HFFc6 (cell line): ENCODE measurements at regions not wholly inside any gene's neighbourhood (a gene's known extent, or its start where the extent isn't known, plus 50 kb on each side); places are given as distances from the start of the nearest gene placed in this dataset.
"Not testable (repeated sequence)": the region's sequence is repeated elsewhere in the genome, so short reads cannot be mapped to it uniquely, and the experiment has no call there.

ENCODE experiments used
- DNase-seq: peaks from one replicate; pipeline ENCODE4 v3.0.0-alpha.2; 2018
- H3K27ac Mint-ChIP-seq: 2 replicates; pipeline ENCODE4 v1.8.0; 2020; ENCODE audit warnings: mild to moderate bottlenecking, mixed read lengths
- H3K27me3 Mint-ChIP-seq: 2 replicates; pipeline ENCODE4 v1.8.0; 2021; ENCODE audit warnings: mild to moderate bottlenecking, moderate library complexity, mixed read lengths; ENCODE audit not compliant: insufficient read depth
- H3K36me3 Mint-ChIP-seq: 2 replicates; pipeline ENCODE4 v1.8.0; 2021; ENCODE audit warnings: low read depth, mixed read lengths
- H3K4me1 Mint-ChIP-seq: 2 replicates; pipeline ENCODE4 v1.8.0; 2020; ENCODE audit warnings: low read depth, mixed read lengths
- H3K4me3 Mint-ChIP-seq: 2 replicates; pipeline ENCODE4 v1.8.0; 2020; ENCODE audit warnings: mild to moderate bottlenecking, moderate library complexity, mixed read lengths
- H3K9me3 Mint-ChIP-seq: 2 replicates; pipeline ENCODE4 v1.8.0; 2020; ENCODE audit warnings: mild to moderate bottlenecking, mixed read lengths
- CTCF ChIP-seq: fragments of 200-600 bp; sonication (generic); IDR thresholded peaks from 2 replicates; pipeline ENCODE4 v1.5.0; 2021; ENCODE audit warnings: antibody characterized with exemption, mild to moderate bottlenecking

- Mint-ChIP-seq H3K27me3 (no peaks in the 10 kb centered on the region), H3K4me3 (no peak overlapping the region), H3K4me1 (no peaks in the 10 kb centered on the region), H3K27ac (no peak overlapping the region), H3K36me3 (no peaks in the 10 kb centered on the region; the same call in 1 of the 2 replicates), H3K9me3 (peaks cover 31% of the 10 kb centered on the region)
- no peak for TF ChIP-seq CTCF
- no peak for DNase-seq
Observed at GRCh38 chr7:70893422-70893821, 238.5 kb upstream of the GALNT17 start.

GRCh38 chr7:70893971-70894715, 237.8 kb upstream of the GALNT17 start:
- H3K4me3 Mint-ChIP-seq, result no peak overlapping the region
- no peak overlapping the region for H3K27ac Mint-ChIP-seq
- no peak for DNase-seq
- no peaks in the 10 kb centered on the region; the same call in 1 of the 2 replicates for H3K36me3 Mint-ChIP-seq
- H3K9me3 Mint-ChIP-seq, result peaks cover 31% of the 10 kb centered on the region
- no peaks in the 10 kb centered on the region for H3K27me3 Mint-ChIP-seq
- H3K4me1 Mint-ChIP-seq, result no peaks in the 10 kb centered on the region
- no peak for TF ChIP-seq CTCF

GRCh38 chr7:70894799-70895198, 237.1 kb upstream of the GALNT17 start:
- Mint-ChIP-seq H3K4me3 (no peak overlapping the region), H3K36me3 (no peaks in the 10 kb centered on the region), H3K27me3 (no peaks in the 10 kb centered on the region), H3K4me1 (no peaks in the 10 kb centered on the region), H3K27ac (no peak overlapping the region), H3K9me3 (peaks cover 25% of the 10 kb centered on the region)
- DNase-seq, result no peak
- no peak for TF ChIP-seq CTCF

GRCh38 chr7:70895337-70896200, 236.4 kb upstream of the GALNT17 start:
- not testable (repeated sequence) for H3K4me1 Mint-ChIP-seq, H3K36me3 Mint-ChIP-seq, H3K4me3 Mint-ChIP-seq, H3K27ac Mint-ChIP-seq, H3K27me3 Mint-ChIP-seq, DNase-seq
- H3K9me3 Mint-ChIP-seq, result peaks cover 18% of the 10 kb centered on the region

- no peak for DNase-seq
- TF ChIP-seq CTCF, result no peak
- Mint-ChIP-seq H3K27me3 (no peaks in the 10 kb centered on the region), H3K9me3 (peaks cover 56% of the 10 kb centered on the region), H3K27ac (no peak overlapping the region), H3K4me1 (no peaks in the 10 kb centered on the region), H3K4me3 (no peak overlapping the region), H3K36me3 (peaks cover 6% of the 10 kb centered on the region; the same call in 1 of the 2 replicates)
Observed at GRCh38 chr7:70907259-70908247, 224.4 kb upstream of the GALNT17 start.
